SK-N-SH treated with all-trans-retinoic acid at 6 μM for 48 hours (cell line): ENCODE measurements at regions not wholly inside any gene's neighbourhood (a gene's known extent, or its start where the extent isn't known, plus 50 kb on each side); places are given as distances from the start of the nearest gene placed in this dataset.

Experiments used
- ATAC-seq: fragments of 200-7000 bp; cut with Tn5 transposase; 3 replicates; pipeline ENCODE4 v1.9.1; 2020; ENCODE audit warnings: mild to moderate bottlenecking, moderate library complexity
- ARNTL ChIP-seq: fragments of 450-650 bp; formaldehyde crosslinking; IDR thresholded peaks from 2 replicates; pipeline ENCODE4 v1.5.0; 2020; ENCODE audit warnings: low read depth, mild to moderate bottlenecking, moderate library complexity, borderline replicate concordance
- BACH2 ChIP-seq: fragments of 250-450 bp; sonication (Bioruptor Pico); IDR thresholded peaks from 2 replicates; pipeline ENCODE4 v1.9.0; 2021; ENCODE audit warnings: mild to moderate bottlenecking, borderline replicate concordance
- CREB5 ChIP-seq: fragments of 250-450 bp; sonication (Bioruptor Pico); IDR thresholded peaks from 2 replicates; pipeline ENCODE4 v1.5.1; 2020; ENCODE audit warnings: low read depth, mild to moderate bottlenecking, moderate library complexity
- CSDC2 ChIP-seq: fragments of 250-450 bp; sonication (Bioruptor Pico); IDR thresholded peaks from 2 replicates; pipeline ENCODE4 v1.5.0; 2020; ENCODE audit warnings: mild to moderate bottlenecking, moderate library complexity
- CSRNP3 ChIP-seq: fragments of 250-450 bp; sonication (Bioruptor Pico); IDR thresholded peaks from 2 replicates; pipeline ENCODE4 v1.5.1; 2021; ENCODE audit warnings: mild to moderate bottlenecking, moderate library complexity
- ESRRG ChIP-seq: fragments of 250-450 bp; sonication (Bioruptor Pico); IDR thresholded peaks from 2 replicates; pipeline ENCODE4 v1.6.1; 2021; ENCODE audit warnings: mild to moderate bottlenecking
- GLIS3 ChIP-seq: fragments of 250-450 bp; sonication (Bioruptor Pico); IDR thresholded peaks from 2 replicates; pipeline ENCODE4 v1.5.0; 2020; ENCODE audit warnings: mild to moderate bottlenecking, moderate library complexity
- ISL1 ChIP-seq: fragments of 250-450 bp; sonication (Bioruptor Pico); IDR thresholded peaks from 2 replicates; pipeline ENCODE4 v2.1.2; 2022; ENCODE audit warnings: mild to moderate bottlenecking, moderate library complexity
- OSR1 ChIP-seq: fragments of 250-450 bp; sonication (Bioruptor Pico); IDR thresholded peaks from 2 replicates; pipeline ENCODE4 v1.8.0; 2022; ENCODE audit warnings: moderate library complexity, mild to moderate bottlenecking, inconsistent platforms
- PATZ1 ChIP-seq: fragments of 250-450 bp; sonication (Bioruptor Pico); IDR thresholded peaks from 2 replicates; pipeline ENCODE4 v1.8.0; 2020; ENCODE audit warnings: mild to moderate bottlenecking, moderate library complexity, borderline replicate concordance
- POU6F1 ChIP-seq: fragments of 250-450 bp; sonication (Bioruptor Pico); IDR thresholded peaks from 2 replicates; pipeline ENCODE4 v1.8.0; 2021; ENCODE audit warnings: low read depth, mild to moderate bottlenecking, moderate library complexity, borderline replicate concordance
- PPARA ChIP-seq: fragments of 250-450 bp; sonication (Bioruptor Pico); IDR thresholded peaks from 2 replicates; pipeline ENCODE4 v1.5.0; 2020; ENCODE audit warnings: mild to moderate bottlenecking, borderline replicate concordance
- RARB ChIP-seq: fragments of 250-450 bp; sonication (Bioruptor Pico); IDR thresholded peaks from 2 replicates; pipeline ENCODE4 v1.8.0; 2021; ENCODE audit warnings: mild to moderate bottlenecking, moderate library complexity
- TCF4 ChIP-seq: fragments of 250-450 bp; sonication (Bioruptor Pico); IDR thresholded peaks from 2 replicates; pipeline ENCODE4 v1.8.0; 2021; ENCODE audit warnings: mild to moderate bottlenecking, moderate library complexity, borderline replicate concordance
- TOX ChIP-seq: fragments of 250-450 bp; sonication (Bioruptor Pico); IDR thresholded peaks from 2 replicates; pipeline ENCODE4 v1.8.0; 2021; ENCODE audit warnings: mild to moderate bottlenecking, moderate library complexity, borderline replicate concordance
- TSHZ2 ChIP-seq: fragments of 250-450 bp; sonication (Bioruptor Pico); IDR thresholded peaks from 2 replicates; pipeline ENCODE4 v1.5.0; 2020; ENCODE audit warnings: mild to moderate bottlenecking, moderate library complexity
- ZC3H10 ChIP-seq: fragments of 250-450 bp; sonication (Bioruptor Pico); IDR thresholded peaks from 2 replicates; pipeline ENCODE4 v1.5.1; 2021; ENCODE audit warnings: mild to moderate bottlenecking, moderate library complexity
- ZFP3 ChIP-seq: fragments of 250-450 bp; sonication (Bioruptor Pico); IDR thresholded peaks from 2 replicates; pipeline ENCODE4 v1.5.0; 2020; ENCODE audit warnings: mild to moderate bottlenecking, moderate library complexity
- ZFP30 ChIP-seq: fragments of 450-650 bp; formaldehyde crosslinking; IDR thresholded peaks from 2 replicates; pipeline ENCODE4 v1.5.0; 2022; ENCODE audit warnings: mild to moderate bottlenecking, moderate library complexity
- ZNF565 ChIP-seq: fragments of 450-650 bp; formaldehyde crosslinking; conservative IDR thresholded peaks from 2 replicates; pipeline ENCODE4 v1.5.0; 2020; ENCODE audit warnings: low read depth, mild to moderate bottlenecking, moderate library complexity
- ZNF8 ChIP-seq: fragments of 450-650 bp; formaldehyde crosslinking; IDR thresholded peaks from 2 replicates; pipeline ENCODE4 v1.5.0; 2020; ENCODE audit warnings: mild to moderate bottlenecking, moderate library complexity

GRCh38 chr2:203650860-203651613 is 55.4 kb upstream of the CD28 start (continued):
- TF ChIP-seq CREB5 (CRISPR knock-in tag) (no peak), TOX (CRISPR knock-in tag) (no peak), CSRNP3 (CRISPR knock-in tag) (no peak), PPARA (CRISPR knock-in tag) (no peak), ZFP30 (CRISPR knock-in tag) (no peak), ARNTL (no peak), TCF4 (CRISPR knock-in tag) (no peak), GLIS3 (CRISPR knock-in tag) (no peak)

- no peak for TF ChIP-seq POU6F1 (CRISPR knock-in tag)
- no peak for TF ChIP-seq ZNF565 (CRISPR knock-in tag)
- no peak for TF ChIP-seq OSR1
- TF ChIP-seq CREB5 (CRISPR knock-in tag), result no peak
- TF ChIP-seq PPARA (CRISPR knock-in tag), result no peak
- TF ChIP-seq ZFP30 (CRISPR knock-in tag), result no peak
- TF ChIP-seq CSDC2 (CRISPR knock-in tag), result no peak
- no peak for TF ChIP-seq GLIS3 (CRISPR knock-in tag)
- TF ChIP-seq ZC3H10, result no peak
- no peak for TF ChIP-seq ARNTL
- no peak for TF ChIP-seq ZNF8
- no peak for TF ChIP-seq TSHZ2 (CRISPR knock-in tag)
- no peak for TF ChIP-seq RARB (CRISPR knock-in tag)
- no peak for TF ChIP-seq ISL1 (CRISPR knock-in tag)
- TF ChIP-seq PATZ1 (CRISPR knock-in tag), result no peak
- no peak for TF ChIP-seq ESRRG (CRISPR knock-in tag)
- ATAC-seq, result no peak; the same call in 2 of the 3 replicates
Measured at GRCh38 chr2:203651621-203652020, 54.8 kb upstream of the CD28 start.

GRCh38 chr2:203654826-203655225 is 51.6 kb upstream of the CD28 start:
- ATAC-seq, result no peak
- no peak for TF ChIP-seq TCF4 (CRISPR knock-in tag)
- TF ChIP-seq ZNF565 (CRISPR knock-in tag), result no peak
- no peak for TF ChIP-seq ZFP30 (CRISPR knock-in tag)
- no peak for TF ChIP-seq BACH2 (CRISPR knock-in tag)
- no peak for TF ChIP-seq TSHZ2 (CRISPR knock-in tag)
- no peak for TF ChIP-seq ZFP3
- TF ChIP-seq RARB (CRISPR knock-in tag), result no peak
- no peak for TF ChIP-seq PPARA (CRISPR knock-in tag)
- TF ChIP-seq ESRRG (CRISPR knock-in tag), result no peak
- no peak for TF ChIP-seq CREB5 (CRISPR knock-in tag)
